C4-2B (cell line): ENCODE measurements at regions not wholly inside any gene's neighbourhood (a gene's known extent, or its start where the extent isn't known, plus 50 kb on each side); places are given as distances from the start of the nearest gene placed in this dataset.

Source experiments
- ZFX ChIP-seq: fragments of 450-650 bp; IDR thresholded peaks from 2 replicates; pipeline ENCODE4 v1.6.1; 2017
- TF ChIP-seq, protein P1 (sequence below): fragments of 450-650 bp; conservative IDR thresholded peaks from 2 replicates; pipeline ENCODE4 v1.5.1; 2017; ENCODE audit warnings: mild to moderate bottlenecking

DNA sequence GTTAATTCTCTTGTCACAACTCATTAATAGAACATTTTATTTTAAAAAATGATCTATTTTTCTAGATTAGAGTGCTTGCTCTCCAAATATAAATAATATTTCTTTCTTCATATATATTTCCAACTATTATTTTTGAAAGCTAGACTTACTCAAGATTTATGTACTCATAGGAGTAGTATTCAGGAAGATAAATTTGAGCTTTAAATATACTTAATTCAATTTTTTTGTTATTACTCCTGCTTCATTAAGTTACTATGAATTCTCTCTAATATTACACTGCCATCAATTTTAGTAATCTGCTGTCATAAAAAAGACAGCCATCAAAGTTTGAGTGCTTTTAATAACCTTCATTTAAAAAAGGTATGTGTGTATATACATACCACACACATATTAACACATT, 161.9 kb upstream of the PCDH9 start:
- TF ChIP-seq, protein P1, sequence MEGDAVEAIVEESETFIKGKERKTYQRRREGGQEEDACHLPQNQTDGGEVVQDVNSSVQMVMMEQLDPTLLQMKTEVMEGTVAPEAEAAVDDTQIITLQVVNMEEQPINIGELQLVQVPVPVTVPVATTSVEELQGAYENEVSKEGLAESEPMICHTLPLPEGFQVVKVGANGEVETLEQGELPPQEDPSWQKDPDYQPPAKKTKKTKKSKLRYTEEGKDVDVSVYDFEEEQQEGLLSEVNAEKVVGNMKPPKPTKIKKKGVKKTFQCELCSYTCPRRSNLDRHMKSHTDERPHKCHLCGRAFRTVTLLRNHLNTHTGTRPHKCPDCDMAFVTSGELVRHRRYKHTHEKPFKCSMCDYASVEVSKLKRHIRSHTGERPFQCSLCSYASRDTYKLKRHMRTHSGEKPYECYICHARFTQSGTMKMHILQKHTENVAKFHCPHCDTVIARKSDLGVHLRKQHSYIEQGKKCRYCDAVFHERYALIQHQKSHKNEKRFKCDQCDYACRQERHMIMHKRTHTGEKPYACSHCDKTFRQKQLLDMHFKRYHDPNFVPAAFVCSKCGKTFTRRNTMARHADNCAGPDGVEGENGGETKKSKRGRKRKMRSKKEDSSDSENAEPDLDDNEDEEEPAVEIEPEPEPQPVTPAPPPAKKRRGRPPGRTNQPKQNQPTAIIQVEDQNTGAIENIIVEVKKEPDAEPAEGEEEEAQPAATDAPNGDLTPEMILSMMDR: no peak
- no peak for TF ChIP-seq ZFX
